Trophoblast cell (in vitro differentiated cells and primary cell): ENCODE measurements at regions not wholly inside any gene's neighbourhood (a gene's known extent, or its start where the extent isn't known, plus 50 kb on each side); places are given as distances from the start of the nearest gene placed in this dataset.

Experiments
- DNase-seq, 2 donors: peaks; one replicate each; pipeline ENCODE4 v3.0.0-alpha.2; 2016
- H2AFZ ChIP-seq: 2 replicates; pipeline ENCODE4 v1.6.1; 2013; ENCODE audit warnings: low read length, moderate library complexity, mild to moderate bottlenecking; ENCODE audit not compliant: insufficient read depth, poor library complexity
- H2AK5ac ChIP-seq: 2 replicates; pipeline ENCODE4 v1.6.1; 2013; ENCODE audit warnings: mild to moderate bottlenecking, low read length
- H2BK120ac ChIP-seq: 2 replicates; pipeline ENCODE4 v1.6.1; 2013; ENCODE audit warnings: low read length, mild to moderate bottlenecking, moderate library complexity; ENCODE audit not compliant: insufficient read depth, poor library complexity
- H2BK12ac ChIP-seq: 2 replicates; pipeline ENCODE4 v1.6.1; 2013; ENCODE audit warnings: mild to moderate bottlenecking, low read length, moderate library complexity
- H2BK5ac ChIP-seq: 2 replicates; pipeline ENCODE4 v1.6.1; 2013; ENCODE audit warnings: low read length, low read depth, moderate library complexity, mild to moderate bottlenecking; ENCODE audit not compliant: poor library complexity
- H3K14ac ChIP-seq: 2 replicates; pipeline ENCODE4 v1.6.1; 2013; ENCODE audit warnings: mild to moderate bottlenecking, low read length
- H3K18ac ChIP-seq: 2 replicates; pipeline ENCODE4 v1.6.1; 2013; ENCODE audit warnings: mild to moderate bottlenecking, low read length
- H3K23ac ChIP-seq: 2 replicates; pipeline ENCODE4 v1.6.1; 2013; ENCODE audit warnings: low read length
- H3K27ac ChIP-seq: 2 replicates; pipeline ENCODE4 v1.5.1; 2013; ENCODE audit warnings: low read depth, mild to moderate bottlenecking, inconsistent platforms, low read length, moderate library complexity
- H3K27me3 ChIP-seq: 2 replicates; pipeline ENCODE4 v1.6.1; 2013; ENCODE audit warnings: inconsistent platforms, mild to moderate bottlenecking, low read length, moderate library complexity; ENCODE audit not compliant: insufficient read depth
- H3K36me3 ChIP-seq, 2 experiments: 1 replicate in 1 of 2; 2 replicates in 1 of 2; pipeline ENCODE4 v1.6.1; 2013; ENCODE audit warnings: low read length in 2 of 2, mild to moderate bottlenecking in 2 of 2, moderate library complexity in 1 of 2; ENCODE audit not compliant: insufficient read depth in 2 of 2, control insufficient read depth in 1 of 2
- H3K4ac ChIP-seq: 2 replicates; pipeline ENCODE4 v1.6.1; 2013; ENCODE audit warnings: low read depth, mild to moderate bottlenecking, low read length, moderate library complexity
- H3K4me1 ChIP-seq, 2 experiments: 1 replicate in 1 of 2; 2 replicates in 1 of 2; pipeline ENCODE4 v1.6.1; 2013; ENCODE audit warnings: low read length in 2 of 2, mild to moderate bottlenecking in 2 of 2, moderate library complexity in 1 of 2; ENCODE audit not compliant: insufficient read depth in 2 of 2, control insufficient read depth in 1 of 2
- H3K4me2 ChIP-seq: 2 replicates; pipeline ENCODE4 v1.6.1; 2013; ENCODE audit warnings: inconsistent platforms, mild to moderate bottlenecking, low read length, moderate library complexity
- H3K4me3 ChIP-seq: 2 replicates; pipeline ENCODE4 v1.5.1; 2013; ENCODE audit warnings: mild to moderate bottlenecking, low read depth, low read length, inconsistent platforms
- H3K79me1 ChIP-seq: one replicate; pipeline ENCODE4 v1.6.1; 2013; ENCODE audit warnings: low read length
- H3K79me2 ChIP-seq: 2 replicates; pipeline ENCODE4 v1.6.1; 2013; ENCODE audit warnings: low read length, mild to moderate bottlenecking; ENCODE audit not compliant: control insufficient read depth, insufficient read depth, poor library complexity
- H3K9ac ChIP-seq: 2 replicates; pipeline ENCODE4 v1.6.1; 2013; ENCODE audit warnings: mild to moderate bottlenecking, low read length
- H3K9me3 ChIP-seq: 2 replicates; pipeline ENCODE4 v1.6.1; 2013; ENCODE audit warnings: low read depth, mild to moderate bottlenecking, control low read depth, inconsistent platforms, low read length; ENCODE audit not compliant: insufficient read depth
- H4K12ac ChIP-seq: 2 replicates; pipeline ENCODE4 v1.6.1; 2013; ENCODE audit warnings: low read depth, mild to moderate bottlenecking, low read length, moderate library complexity
- H4K8ac ChIP-seq: 2 replicates; pipeline ENCODE4 v1.6.1; 2013; ENCODE audit warnings: low read depth, mild to moderate bottlenecking, low read length, moderate library complexity
- H4K91ac ChIP-seq: one replicate; pipeline ENCODE4 v1.6.1; 2013; ENCODE audit warnings: low read depth, mild to moderate bottlenecking, low read length, moderate library complexity
- WGBS: extraction: QIAGEN DNeasy Blood & Tissue Kit; methylation state at CpG from one replicate; pipeline ENCODE4 v1.1.7; 2013; ENCODE audit warnings: missing lambda C conversion rate; ENCODE audit not compliant: insufficient read length, insufficient coverage; ENCODE audit errors: extremely low coverage; 5-methylcytosine and 5-hydroxymethylcytosine counted together

DNA sequence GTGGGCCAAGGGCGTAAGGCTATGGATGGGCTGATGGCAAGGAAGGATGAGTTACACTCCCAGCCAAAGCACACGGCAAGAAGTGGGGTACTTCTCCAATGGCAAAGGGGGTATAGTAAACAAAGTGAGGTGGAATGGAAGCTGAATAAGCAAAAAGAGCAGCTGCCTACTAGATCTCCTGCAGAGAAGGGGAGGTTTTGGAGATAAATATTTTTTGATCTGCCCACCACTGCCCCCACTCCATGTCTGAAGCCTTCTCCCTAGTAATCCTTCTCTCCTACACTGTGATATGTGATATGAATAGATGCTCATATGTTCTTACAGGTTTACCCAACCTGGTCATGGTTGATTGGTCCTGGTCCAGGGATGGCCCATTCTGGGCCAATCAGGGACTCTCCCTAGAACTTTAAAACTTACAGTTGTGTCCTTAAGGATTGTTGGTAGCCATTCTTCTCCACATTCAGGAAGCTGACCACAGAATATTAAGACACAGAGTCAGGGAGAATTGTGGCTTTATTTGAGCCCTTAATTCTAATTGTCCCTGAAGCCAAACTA lies 436.8 kb downstream of the OMA1 start:
- Histone ChIP-seq H2BK12ac (no peak overlapping the region), H3K4me1 (no peaks in the 10 kb centered on the region), H2BK5ac (no peak overlapping the region), H3K14ac (no peak overlapping the region), H3K4me2 (no peak overlapping the region), H3K79me2 (no peaks in the 10 kb centered on the region), H3K4ac (no peak overlapping the region), H3K9me3 (no peaks in the 10 kb centered on the region), H2AK5ac (no peak overlapping the region), H2AFZ (no peak overlapping the region), H2BK120ac (no peak overlapping the region), H4K8ac (no peak overlapping the region), H3K79me1 (no peaks in the 10 kb centered on the region), H3K23ac (no peak overlapping the region), H3K18ac (no peak overlapping the region), H3K27ac (no peak overlapping the region), H4K12ac (no peak overlapping the region), H3K36me3 (no peaks in the 10 kb centered on the region), H3K27me3 (no peaks in the 10 kb centered on the region), H4K91ac (no peak overlapping the region), H3K9ac (no peak overlapping the region), H3K4me3 (no peak overlapping the region)
- no peak for DNase-seq
- WGBS: no CpG with 5 or more reads among the region's 2 CpGs

DNA sequence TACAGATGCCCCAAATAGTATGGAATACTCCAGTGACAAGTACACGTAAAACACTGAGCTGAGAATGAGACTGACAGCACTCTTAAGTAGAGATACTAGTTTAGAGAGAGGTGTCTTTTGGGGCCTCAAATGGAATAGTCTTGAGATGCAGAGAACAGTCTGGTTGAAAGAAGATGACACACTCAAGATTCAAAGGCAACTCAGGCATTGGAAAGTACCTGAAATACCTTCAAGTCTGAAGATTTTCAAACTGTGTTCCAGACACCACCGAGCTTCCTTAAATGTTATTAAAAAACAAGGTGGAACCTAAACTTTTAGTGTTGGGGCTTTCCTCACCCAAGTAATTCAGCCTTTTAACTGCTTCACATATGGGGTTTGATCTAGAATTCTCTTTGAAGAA lies 437.7 kb downstream of the OMA1 start:
- no peak overlapping the region for H3K14ac ChIP-seq
- H3K4me2 ChIP-seq: no peak overlapping the region
- H3K36me3 ChIP-seq: no peaks in the 10 kb centered on the region
- H3K9ac ChIP-seq: no peak overlapping the region
- H4K91ac ChIP-seq: no peak overlapping the region
- H3K27ac ChIP-seq: no peak overlapping the region
- H4K12ac ChIP-seq: no peak overlapping the region
- H3K4me1 ChIP-seq: no peaks in the 10 kb centered on the region
- no peak overlapping the region for H2BK12ac ChIP-seq
- H2AFZ ChIP-seq: no peak overlapping the region
- no peak for DNase-seq
- no peak overlapping the region for H3K4ac ChIP-seq
- H3K18ac ChIP-seq: no peak overlapping the region
- H3K79me1 ChIP-seq: no peaks in the 10 kb centered on the region
- no peak overlapping the region for H4K8ac ChIP-seq
- no peak overlapping the region for H3K23ac ChIP-seq
- WGBS: no CpG with 5 or more reads among the region's 2 CpGs
- H2BK120ac ChIP-seq: no peak overlapping the region
- H2BK5ac ChIP-seq: no peak overlapping the region
- no peak overlapping the region for H2AK5ac ChIP-seq
- H3K79me2 ChIP-seq: no peaks in the 10 kb centered on the region
- no peak overlapping the region for H3K4me3 ChIP-seq
- no peaks in the 10 kb centered on the region for H3K27me3 ChIP-seq
- H3K9me3 ChIP-seq: no peaks in the 10 kb centered on the region

DNA sequence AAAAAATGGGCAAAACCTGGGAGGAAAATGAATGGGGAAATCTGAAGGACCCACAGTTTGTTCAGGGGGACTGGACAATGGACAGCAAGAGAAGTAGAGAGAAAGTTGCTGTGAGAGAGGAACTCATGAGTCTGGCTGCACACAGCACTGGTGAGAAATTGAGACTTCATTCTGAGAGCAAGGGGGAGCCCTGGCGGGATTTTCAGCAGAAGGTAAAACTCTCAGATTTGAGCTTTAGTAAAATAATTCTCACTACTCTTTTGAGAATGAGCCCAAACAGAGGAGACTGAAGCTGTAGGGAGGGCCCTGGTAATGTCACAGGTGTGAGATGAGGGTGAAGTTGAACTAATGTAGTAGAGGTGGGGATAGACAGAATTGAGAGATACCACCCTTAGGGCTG lies 438.6 kb downstream of the OMA1 start:
- Histone ChIP-seq H2AK5ac (no peak overlapping the region), H3K4ac (no peak overlapping the region), H2BK12ac (no peak overlapping the region), H3K18ac (no peak overlapping the region), H3K9ac (no peak overlapping the region), H3K27me3 (no peaks in the 10 kb centered on the region), H3K4me1 (no peaks in the 10 kb centered on the region), H4K8ac (no peak overlapping the region), H3K14ac (no peak overlapping the region), H3K4me3 (no peak overlapping the region), H2BK5ac (no peak overlapping the region), H2AFZ (no peak overlapping the region), H3K4me2 (no peak overlapping the region), H2BK120ac (no peak overlapping the region), H3K79me2 (no peaks in the 10 kb centered on the region), H3K79me1 (no peaks in the 10 kb centered on the region), H4K12ac (no peak overlapping the region), H4K91ac (no peak overlapping the region), H3K23ac (no peak overlapping the region), H3K36me3 (no peaks in the 10 kb centered on the region), H3K9me3 (no peaks in the 10 kb centered on the region), H3K27ac (no peak overlapping the region)
- DNase-seq: no peak
- no CpG with 5 or more reads among the region's 1 CpG for WGBS

DNA sequence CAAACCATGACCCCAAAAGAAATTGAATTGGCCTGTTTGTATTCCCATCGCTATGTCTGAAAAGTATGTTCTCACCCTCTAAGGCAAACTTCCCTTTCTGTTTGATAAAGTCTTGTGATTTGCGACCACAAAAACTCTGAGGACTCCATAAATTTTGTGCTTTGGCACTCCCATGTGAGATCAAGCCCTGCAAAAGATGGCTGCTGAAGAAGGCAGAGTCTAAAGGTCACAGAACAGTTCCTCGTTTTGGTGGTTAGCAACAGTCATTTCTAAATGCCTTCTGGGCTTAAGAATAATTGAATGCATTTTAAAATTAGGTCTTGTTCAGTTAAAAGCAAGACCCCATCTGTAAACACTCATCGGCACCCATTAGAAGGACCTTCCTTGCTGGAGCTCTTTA lies 441.6 kb downstream of the OMA1 start:
- H3K4me2 ChIP-seq: no peak overlapping the region
- H2BK12ac ChIP-seq: no peak overlapping the region
- H3K36me3 ChIP-seq: no peaks in the 10 kb centered on the region
- H3K18ac ChIP-seq: no peak overlapping the region
- no peak overlapping the region for H3K4me3 ChIP-seq
- H2AK5ac ChIP-seq: no peak overlapping the region
- H3K9me3 ChIP-seq: no peaks in the 10 kb centered on the region
- no peak overlapping the region for H4K12ac ChIP-seq
- no CpG with 5 or more reads among the region's 4 CpGs for WGBS
- no peaks in the 10 kb centered on the region for H3K27me3 ChIP-seq
- no peak overlapping the region for H4K91ac ChIP-seq
- no peak overlapping the region for H3K4ac ChIP-seq
- no peaks in the 10 kb centered on the region for H3K4me1 ChIP-seq
- no peak overlapping the region for H3K23ac ChIP-seq
- no peak overlapping the region for H2BK120ac ChIP-seq
- no peak overlapping the region for H3K27ac ChIP-seq
- no peak overlapping the region for H2BK5ac ChIP-seq
- H3K14ac ChIP-seq: no peak overlapping the region
- H2AFZ ChIP-seq: no peak overlapping the region
- H3K9ac ChIP-seq: no peak overlapping the region
- DNase-seq: no peak
- H3K79me2 ChIP-seq: no peaks in the 10 kb centered on the region
- H3K79me1 ChIP-seq: no peaks in the 10 kb centered on the region
- H4K8ac ChIP-seq: no peak overlapping the region
